Sigmoid colon (tissue), 6 donors: ENCODE measurements at regions not wholly inside any gene's neighbourhood (a gene's known extent, or its start where the extent isn't known, plus 50 kb on each side); places are given as distances from the start of the nearest gene placed in this dataset.

ENCODE experiments used
- DNase-seq: peaks from one replicate; pipeline ENCODE4 v3.0.0-alpha.2; 2019
- H3K27ac ChIP-seq, 4 donors: fragments of 200-600 bp; sonication (generic); one replicate each; pipeline ENCODE4 v1.5.1; 2016 to 2019; ENCODE audit warnings: mild to moderate bottlenecking in 1 of 4
- H3K27me3 ChIP-seq, 3 donors: fragments of 200-600 bp; sonication (generic); one replicate each; pipeline ENCODE4 v1.5.1; 2019; ENCODE audit warnings: mild to moderate bottlenecking in 1 of 3
- H3K36me3 ChIP-seq, 4 donors: fragments of 200-600 bp; sonication (generic); one replicate each; pipeline ENCODE4 v1.5.1; 2016 to 2019
- H3K4me1 ChIP-seq, 4 donors: fragments of 200-600 bp; sonication (generic); one replicate each; pipeline ENCODE4 v1.5.1; 2017 to 2019
- H3K4me3 ChIP-seq, 4 donors: fragments of 200-600 bp; sonication (generic); one replicate each; pipeline ENCODE4 v1.5.1; 2017 to 2019; ENCODE audit warnings: mild to moderate bottlenecking in 2 of 4, moderate library complexity in 1 of 4
- H3K9me3 ChIP-seq, 4 donors: fragments of 200-600 bp in 3 of 4; sonication (generic) in 3 of 4; one replicate each; pipeline versions ENCODE4 v1.5.1 to v1.6.1; 2013 to 2019
- CTCF ChIP-seq, 4 experiments: fragments of 450-650 bp in 3 of 4; fragments of 200-600 bp in 1 of 4; IDR thresholded peaks; one replicate each; pipeline ENCODE4 v1.5.1; 2016 to 2019; ENCODE audit warnings: antibody characterized with exemption in 4 of 4, mild to moderate bottlenecking in 3 of 4, moderate library complexity in 2 of 4
- EP300 ChIP-seq, 4 donors: sonication (generic); formaldehyde crosslinking; IDR thresholded peaks; one replicate each; pipeline ENCODE4 v1.6.1; 2017; ENCODE audit warnings: antibody characterized with exemption in 4 of 4
- POLR2A ChIP-seq, 2 donors: fragments of 450-650 bp; IDR thresholded peaks; one replicate each; pipeline ENCODE4 v1.6.1; 2016; ENCODE audit warnings: antibody characterized with exemption in 2 of 2, mild to moderate bottlenecking in 2 of 2, moderate library complexity in 2 of 2
- POLR2AphosphoS5 ChIP-seq, 4 donors: sonication (generic); formaldehyde crosslinking; IDR thresholded peaks; one replicate each; pipeline ENCODE4 v1.6.1; 2017; ENCODE audit warnings: antibody characterized with exemption in 4 of 4
- WGBS, 2 donors: extraction: QIAGEN DNeasy Blood & Tissue Kit; methylation state at CpG; one replicate each; pipeline ENCODE4 v1.1.7; 2013; 5-methylcytosine and 5-hydroxymethylcytosine counted together
- intact Hi-C: fragments of 100-400 bp; cut with DNase I; formaldehyde crosslinking; loops from one replicate; pipeline ENCODE4 v1.15.1; 2023
- donor health status: healthy with polysubstance abuse.
- donor health status: healthy.

GRCh38 chr5:68383888-68384310 is 168.3 kb downstream of the PIK3R1 start:
- H3K4me1 ChIP-seq = peaks cover 0 to 14% (median 6%) of the 10 kb centered on the region in 4 donors

GRCh38 chr5:68384936-68385594 is 169.5 kb downstream of the PIK3R1 start:
- no peaks in the 10 kb centered on the region for H3K27me3 ChIP-seq
- H3K9me3 ChIP-seq = no peaks in the 10 kb centered on the region
- WGBS, 2 donors = 56 to 84% methylated on average over 2 of the region's 2 CpGs
- no peak for DNase-seq
- no peak for TF ChIP-seq POLR2AphosphoS5 (IDR thresholded peaks at IDR 0.05)
- no peak overlapping the region for H3K27ac ChIP-seq
- H3K4me1 ChIP-seq = peaks cover 0 to 6% (median 4%) of the 10 kb centered on the region in 4 donors
- no peaks in the 10 kb centered on the region for H3K36me3 ChIP-seq
- intact Hi-C loops = no loop called here
- H3K4me3 ChIP-seq = no peak overlapping the region

More at GRCh38 chr5:68383888-68384310, 168.3 kb downstream of the PIK3R1 start:
- Histone ChIP-seq H3K36me3 (no peaks in the 10 kb centered on the region), H3K27me3 (no peaks in the 10 kb centered on the region), H3K9me3 (no peaks in the 10 kb centered on the region), H3K27ac (no peak overlapping the region), H3K4me3 (no peak overlapping the region)
- DNase-seq = no peak
- intact Hi-C loops = no loop called here
- WGBS, 2 donors = 12 to 59% methylated on average over 2 of the region's 2 CpGs
- TF ChIP-seq POLR2AphosphoS5 (IDR thresholded peaks at IDR 0.05) (no peak), EP300 (IDR thresholded peaks at IDR 0.05) (no peak), CTCF (IDR thresholded peaks at IDR 0.05) (no peak), POLR2A (IDR thresholded peaks at IDR 0.05) (no peak)

GRCh38 chr5:68385936-68386335 is 170.4 kb downstream of the PIK3R1 start:
- Histone ChIP-seq H3K4me3 (no peak overlapping the region), H3K9me3 (no peaks in the 10 kb centered on the region), H3K4me1 (no peaks in the 10 kb centered on the region), H3K36me3 (no peaks in the 10 kb centered on the region), H3K27ac (no peak overlapping the region), H3K27me3 (no peaks in the 10 kb centered on the region)
- TF ChIP-seq POLR2A (IDR thresholded peaks at IDR 0.05) = no peak
- no peak for TF ChIP-seq POLR2AphosphoS5 (IDR thresholded peaks at IDR 0.05)
- no peak for TF ChIP-seq EP300 (IDR thresholded peaks at IDR 0.05)
- TF ChIP-seq CTCF (IDR thresholded peaks at IDR 0.05) = no peak
- no peak for DNase-seq
- 61 to 81% methylated on average over 2 of the region's 2 CpGs for WGBS, 2 donors
- intact Hi-C loops = no loop called here

GRCh38 chr5:68387074-68387796 is 171.7 kb downstream of the PIK3R1 start:
- Histone ChIP-seq H3K4me3 (no peak overlapping the region), H3K27me3 (no peaks in the 10 kb centered on the region), H3K9me3 (no peaks in the 10 kb centered on the region), H3K27ac (no peak overlapping the region), H3K36me3 (no peaks in the 10 kb centered on the region), H3K4me1 (no peaks in the 10 kb centered on the region)
- TF ChIP-seq EP300 (IDR thresholded peaks at IDR 0.05) (no peak), POLR2AphosphoS5 (IDR thresholded peaks at IDR 0.05) (no peak), CTCF (IDR thresholded peaks at IDR 0.05) (no peak), POLR2A (IDR thresholded peaks at IDR 0.05) (no peak)
- intact Hi-C loops = no loop called here
- WGBS, 2 donors = 95 to 97% methylated on average over 4 of the region's 4 CpGs
- no peak for DNase-seq

GRCh38 chr5:68389618-68390017 is 174.1 kb downstream of the PIK3R1 start:
- no peaks in the 10 kb centered on the region for H3K4me1 ChIP-seq
- H3K27ac ChIP-seq = no peak overlapping the region
- TF ChIP-seq EP300 (IDR thresholded peaks at IDR 0.05) (no peak), CTCF (IDR thresholded peaks at IDR 0.05) (no peak), POLR2A (IDR thresholded peaks at IDR 0.05) (no peak), POLR2AphosphoS5 (IDR thresholded peaks at IDR 0.05) (no peak)
- WGBS, 2 donors = 89 to 94% methylated on average over 3 of the region's 3 CpGs
- H3K36me3 ChIP-seq = no peaks in the 10 kb centered on the region
- DNase-seq = no peak
- intact Hi-C loops = no loop called here
- no peaks in the 10 kb centered on the region for H3K27me3 ChIP-seq
- H3K9me3 ChIP-seq = no peaks in the 10 kb centered on the region
- no peak overlapping the region for H3K4me3 ChIP-seq
